GM18951 (cell line): ENCODE measurements at regions not wholly inside any gene's neighbourhood (a gene's known extent, or its start where the extent isn't known, plus 50 kb on each side); places are given as distances from the start of the nearest gene placed in this dataset.

Source experiments
- POLR2A ChIP-seq: IDR thresholded peaks from 4 replicates; pipeline ENCODE4 v1.6.1; 2011; ENCODE audit warnings: mild to moderate bottlenecking; ENCODE audit not compliant: insufficient read length, insufficient read depth; ENCODE audit errors: extremely low read depth
- in situ Hi-C: fragments of 300-500 bp; cut with MboI; formaldehyde crosslinking; loops from one replicate; pipeline ENCODE4 v1.12.0; 2022; ENCODE audit warnings: low sequenced_read_pairs, mixed read lengths, inconsistent platforms; ENCODE audit not compliant: unreplicated experiment

GRCh38 chr17:14514973-14515372, 214.1 kb downstream of the HS3ST3B1 start:
- no peak for TF ChIP-seq POLR2A
- in situ Hi-C loops, result no loop called here

GRCh38 chr17:14513835-14514234, 213.0 kb downstream of the HS3ST3B1 start:
- in situ Hi-C loops, result no loop called here

GRCh38 chr17:14510136-14510535, 209.3 kb downstream of the HS3ST3B1 start:
- TF ChIP-seq POLR2A, result no peak
- in situ Hi-C loops, result no loop called here

More at GRCh38 chr17:14513835-14514234, 213.0 kb downstream of the HS3ST3B1 start:
- no peak for TF ChIP-seq POLR2A

- in situ Hi-C loops, result no loop called here
- TF ChIP-seq POLR2A, result no peak
Measured at GRCh38 chr17:14508156-14508555, 207.3 kb downstream of the HS3ST3B1 start.

- TF ChIP-seq POLR2A, result no peak
- in situ Hi-C loops, result no loop called here
Measured at GRCh38 chr17:14506364-14506763, 205.5 kb downstream of the HS3ST3B1 start.

GRCh38 chr17:14505606-14506005, 204.7 kb downstream of the HS3ST3B1 start:
- TF ChIP-seq POLR2A, result no peak
- in situ Hi-C loops, result no loop called here

- in situ Hi-C loops, result no loop called here
- TF ChIP-seq POLR2A, result no peak
Measured at GRCh38 chr17:14499976-14500375, 199.1 kb downstream of the HS3ST3B1 start.

- TF ChIP-seq POLR2A, result no peak
- in situ Hi-C loops, result no loop called here
Measured at GRCh38 chr17:14498812-14499211, 197.9 kb downstream of the HS3ST3B1 start.

- TF ChIP-seq POLR2A, result no peak
- in situ Hi-C loops, result no loop called here
Measured at GRCh38 chr17:14494161-14494560, 193.3 kb downstream of the HS3ST3B1 start.

GRCh38 chr17:14489986-14490385, 189.1 kb downstream of the HS3ST3B1 start:
- in situ Hi-C loops, result no loop called here
- TF ChIP-seq POLR2A, result no peak

GRCh38 chr17:14488958-14489550, 188.2 kb downstream of the HS3ST3B1 start:
- in situ Hi-C loops, result no loop called here
- no peak for TF ChIP-seq POLR2A

- in situ Hi-C loops, result no loop called here
- TF ChIP-seq POLR2A, result no peak
Measured at GRCh38 chr17:14487068-14487467, 186.2 kb downstream of the HS3ST3B1 start.

- no peak for TF ChIP-seq POLR2A
- in situ Hi-C loops, result no loop called here
Measured at GRCh38 chr17:14482715-14483114, 181.8 kb downstream of the HS3ST3B1 start.

- in situ Hi-C loops, result no loop called here
- no peak for TF ChIP-seq POLR2A
Measured at GRCh38 chr17:14481664-14482063, 180.8 kb downstream of the HS3ST3B1 start.

- in situ Hi-C loops, result no loop called here
- no peak for TF ChIP-seq POLR2A
Measured at GRCh38 chr17:14474591-14474990, 173.7 kb downstream of the HS3ST3B1 start.
